Mesodermal cell (in vitro differentiated cells): ENCODE measurements at regions not wholly inside any gene's neighbourhood (a gene's known extent, or its start where the extent isn't known, plus 50 kb on each side); places are given as distances from the start of the nearest gene placed in this dataset.
"Not testable (repeated sequence)": the region's sequence is repeated elsewhere in the genome, so short reads cannot be mapped to it uniquely, and the experiment has no call there.

Experiments
- H3K27ac ChIP-seq: 2 replicates; pipeline ENCODE4 v1.7.0; 2013; ENCODE audit warnings: mild to moderate bottlenecking, low read depth, low read length, moderate library complexity; ENCODE audit not compliant: severe bottlenecking
- H3K36me3 ChIP-seq: 2 replicates; pipeline ENCODE4 v1.7.1; 2013; ENCODE audit warnings: mild to moderate bottlenecking, low read length, moderate library complexity; ENCODE audit not compliant: control insufficient read depth, insufficient read depth
- H3K4me1 ChIP-seq: one replicate; pipeline ENCODE4 v1.7.1; 2013; ENCODE audit warnings: mild to moderate bottlenecking, low read length; ENCODE audit not compliant: insufficient read depth, control insufficient read depth, poor library complexity, severe bottlenecking
- H3K4me3 ChIP-seq: 2 replicates; pipeline ENCODE4 v1.7.0; 2013; ENCODE audit warnings: low read length, control low read depth, mild to moderate bottlenecking; ENCODE audit not compliant: insufficient read depth, poor library complexity, severe bottlenecking; ENCODE audit errors: extremely low read depth
- H3K9me3 ChIP-seq: 2 replicates; pipeline ENCODE4 v1.7.1; 2013; ENCODE audit warnings: mild to moderate bottlenecking, low read length, moderate library complexity; ENCODE audit not compliant: control insufficient read depth
- WGBS, 2 experiments: methylation state at CpG; one replicate each; pipeline ENCODE4 v1.1.5; 2013; ENCODE audit warnings: missing lambda C conversion rate in 2 of 2; ENCODE audit not compliant: insufficient coverage in 2 of 2; 5-methylcytosine and 5-hydroxymethylcytosine counted together

GRCh38 chr2:81363800-81364199, 1059.2 kb upstream of the LRRTM1 start:
- Histone ChIP-seq H3K36me3 (no peaks in the 10 kb centered on the region), H3K4me3 (no peak overlapping the region), H3K9me3 (no peaks in the 10 kb centered on the region), H3K27ac (no peak overlapping the region), H3K4me1 (no peaks in the 10 kb centered on the region)

- not testable (repeated sequence) for H3K27ac ChIP-seq, H3K36me3 ChIP-seq, H3K9me3 ChIP-seq, H3K4me1 ChIP-seq, H3K4me3 ChIP-seq
- 96 to 100% methylated on average over 4 to 11 of the region's 11 CpGs for WGBS, 2 experiments
These were observed 1057.9 kb upstream of the LRRTM1 start for GRCh38 chr2:81362468-81362867.

GRCh38 chr2:81355436-81355835, 1050.9 kb upstream of the LRRTM1 start:
- WGBS, 2 experiments, result no CpG with 5 or more reads among the region's 1 CpG
- Histone ChIP-seq H3K9me3 (no peaks in the 10 kb centered on the region), H3K36me3 (no peaks in the 10 kb centered on the region), H3K4me3 (no peak overlapping the region), H3K4me1 (no peaks in the 10 kb centered on the region), H3K27ac (no peak overlapping the region)

GRCh38 chr2:81334046-81334445, 1029.5 kb upstream of the LRRTM1 start:
- no peaks in the 10 kb centered on the region for H3K36me3 ChIP-seq
- no peak overlapping the region for H3K27ac ChIP-seq
- H3K9me3 ChIP-seq, result no peaks in the 10 kb centered on the region
- no peak overlapping the region for H3K4me3 ChIP-seq
- no peaks in the 10 kb centered on the region for H3K4me1 ChIP-seq
- no CpG with 5 or more reads among the region's 2 CpGs for WGBS, 2 experiments

GRCh38 chr2:81328968-81329367, 1024.4 kb upstream of the LRRTM1 start:
- no peak overlapping the region for H3K4me3 ChIP-seq
- WGBS, 2 experiments, result 100% methylated on average over 1 of the region's 2 CpGs; no CpG with 5 or more reads in 1 of the 2 experiments
- H3K36me3 ChIP-seq, result no peaks in the 10 kb centered on the region
- H3K27ac ChIP-seq, result no peak overlapping the region
- H3K9me3 ChIP-seq, result no peaks in the 10 kb centered on the region
- H3K4me1 ChIP-seq, result no peaks in the 10 kb centered on the region

GRCh38 chr2:81327911-81328310, 1023.4 kb upstream of the LRRTM1 start:
- H3K27ac ChIP-seq, result no peak overlapping the region
- H3K36me3 ChIP-seq, result no peaks in the 10 kb centered on the region
- no peaks in the 10 kb centered on the region for H3K4me1 ChIP-seq
- H3K4me3 ChIP-seq, result no peak overlapping the region
- no peaks in the 10 kb centered on the region for H3K9me3 ChIP-seq

- Histone ChIP-seq H3K36me3 (no peaks in the 10 kb centered on the region), H3K27ac (no peak overlapping the region), H3K9me3 (no peaks in the 10 kb centered on the region), H3K4me1 (no peaks in the 10 kb centered on the region), H3K4me3 (no peak overlapping the region)
- WGBS, 2 experiments, result 0 to 55% methylated on average over 1 to 2 of the region's 3 CpGs
These were observed 1019.5 kb upstream of the LRRTM1 start for GRCh38 chr2:81324046-81324445.

- peak overlapping the region; percentile 92 for H3K27ac ChIP-seq
These were observed 999.7 kb upstream of the LRRTM1 start for GRCh38 chr2:81304154-81304830.

GRCh38 chr2:81303321-81303720, 998.8 kb upstream of the LRRTM1 start:
- Histone ChIP-seq H3K27ac (no peak overlapping the region), H3K9me3 (no peaks in the 10 kb centered on the region), H3K4me1 (no peaks in the 10 kb centered on the region), H3K4me3 (no peak overlapping the region), H3K36me3 (no peaks in the 10 kb centered on the region)
- no CpG with 5 or more reads among the region's 1 CpG for WGBS, 2 experiments

More at GRCh38 chr2:81304154-81304830, 999.7 kb upstream of the LRRTM1 start:
- no peaks in the 10 kb centered on the region for H3K36me3 ChIP-seq
- no peaks in the 10 kb centered on the region for H3K4me1 ChIP-seq
- no peak overlapping the region for H3K4me3 ChIP-seq
- WGBS, 2 experiments, result 59 to 60% methylated on average over 5 of the region's 9 CpGs
- H3K9me3 ChIP-seq, result no peaks in the 10 kb centered on the region

GRCh38 chr2:81299841-81300240, 995.3 kb upstream of the LRRTM1 start:
- Histone ChIP-seq H3K4me3 (no peak overlapping the region), H3K36me3 (no peaks in the 10 kb centered on the region), H3K4me1 (no peaks in the 10 kb centered on the region), H3K27ac (no peak overlapping the region), H3K9me3 (no peaks in the 10 kb centered on the region)
- WGBS, 2 experiments, result no CpG with 5 or more reads among the region's 1 CpG

- no peak overlapping the region for H3K27ac ChIP-seq
- no peaks in the 10 kb centered on the region for H3K36me3 ChIP-seq
- H3K9me3 ChIP-seq, result no peaks in the 10 kb centered on the region
- no peaks in the 10 kb centered on the region for H3K4me1 ChIP-seq
- H3K4me3 ChIP-seq, result no peak overlapping the region
- 83% methylated on average over 1 of the region's 3 CpGs; no CpG with 5 or more reads in 1 of the 2 experiments for WGBS, 2 experiments
These were observed 986.3 kb upstream of the LRRTM1 start for GRCh38 chr2:81290846-81291245.
